PC-9 (cell line): ENCODE measurements at regions not wholly inside any gene's neighbourhood (a gene's known extent, or its start where the extent isn't known, plus 50 kb on each side); places are given as distances from the start of the nearest gene placed in this dataset.

Source experiments
- BruUV-seq: library from RNA; stranded (reverse); fragments of 400-500 nt; replicated peaks from 2 replicates; lab custom pipeline; 2021; lab: Mats Ljungman, UMichigan
- CTCF ChIA-PET: fragments of 300-600 bp; sonication (Branson Sonifier 250); formaldehyde crosslinking; loops from one replicate; lab custom pipeline; 2022; ENCODE audit warnings: antibody characterized with exemption; lab: Charles Lee
- POLR2A ChIA-PET: fragments of 300-600 bp; sonication (Branson Sonifier 250); formaldehyde crosslinking; loops from one replicate; lab custom pipeline; 2022; ENCODE audit warnings: antibody characterized with exemption; ENCODE audit not compliant: unreplicated experiment; lab: Charles Lee
- DNase-seq, 2 experiments: peaks; one replicate each; pipeline versions ENCODE4 v3.0.0 to v3.0.0-alpha.2; 2015 to 2022; ENCODE audit warnings: mixed read lengths in 1 of 2
- H2AFZ ChIP-seq: fragments of 200-600 bp; sonication (generic); 2 replicates; pipeline ENCODE4 v1.8.1; 2017; ENCODE audit warnings: antibody characterized with exemption
- H3F3A ChIP-seq: fragments of 200-600 bp; sonication (generic); 2 replicates; pipeline ENCODE4 v1.8.1; 2017; ENCODE audit warnings: antibody characterized with exemption, mild to moderate bottlenecking, low read depth; ENCODE audit not compliant: insufficient read depth
- H3K27ac ChIP-seq: fragments of 200-600 bp; sonication (generic); 2 replicates; pipeline ENCODE4 v1.6.1; 2016; ENCODE audit warnings: mixed run types
- H3K27me3 ChIP-seq: fragments of 200-600 bp; sonication (generic); 2 replicates; pipeline ENCODE4 v1.6.1; 2016; ENCODE audit warnings: low read depth, mixed run types; ENCODE audit not compliant: insufficient read depth
- H3K36me3 ChIP-seq: fragments of 200-600 bp; sonication (generic); 2 replicates; pipeline ENCODE4 v1.6.1; 2016; ENCODE audit warnings: low read depth, mixed run types
- H3K4me1 ChIP-seq: fragments of 200-600 bp; sonication (generic); replicated peaks from 2 replicates; pipeline ENCODE4 v1.6.1; 2016; ENCODE audit warnings: mixed run types; ENCODE audit not compliant: insufficient read depth
- H3K4me2 ChIP-seq: fragments of 200-600 bp; sonication (generic); 2 replicates; pipeline ENCODE4 v1.6.1; 2017; ENCODE audit warnings: mixed run types
- H3K4me3 ChIP-seq: fragments of 200-600 bp; sonication (generic); 2 replicates; pipeline ENCODE4 v1.6.1; 2016; ENCODE audit warnings: mixed run types
- H3K79me2 ChIP-seq: fragments of 200-600 bp; sonication (generic); 2 replicates; pipeline ENCODE4 v1.6.1; 2017; ENCODE audit warnings: low read depth, mixed run types
- H3K9me2 ChIP-seq: fragments of 200-600 bp; sonication (generic); 2 replicates; pipeline ENCODE4 v1.8.1; 2017; ENCODE audit warnings: mild to moderate bottlenecking; ENCODE audit not compliant: insufficient read depth
- H3K9me3 ChIP-seq: fragments of 200-600 bp; sonication (generic); 2 replicates; pipeline ENCODE4 v1.8.1; 2016; ENCODE audit warnings: low read depth; ENCODE audit not compliant: insufficient read depth
- H4K20me1 ChIP-seq: fragments of 200-600 bp; sonication (generic); 2 replicates; pipeline ENCODE4 v1.8.1; 2017; ENCODE audit not compliant: insufficient read depth
- CTCF ChIP-seq: fragments of 200-600 bp; sonication (generic); conservative IDR thresholded peaks from 2 replicates; pipeline ENCODE4 v1.6.1; 2017; ENCODE audit warnings: mixed run types, antibody characterized with exemption, mild to moderate bottlenecking, moderate library complexity
- EZH2 ChIP-seq: fragments of 200-600 bp; sonication (generic); IDR thresholded peaks from 2 replicates; pipeline ENCODE4 v1.8.0; 2017; ENCODE audit warnings: antibody characterized with exemption, low read depth
- intact Hi-C: fragments of 100-400 bp; cut with micrococcal nuclease; formaldehyde crosslinking; loops from one replicate; pipeline ENCODE4 v1.10.0; 2022; ENCODE audit not compliant: unreplicated experiment

- ChIA-PET CTCF (interaction anchor here (0.6 kb wide), 1 partner anchor 20 kb away, joined by 3 read pairs; no protein-coding TSS in a partner anchor), POLR2A (no interaction called here)
- TF ChIP-seq EZH2: no peak
- TF ChIP-seq CTCF: no peak
- no peaks in the 10 kb centered on the region for H3K36me3 ChIP-seq
- H2AFZ ChIP-seq: no peak overlapping the region
- no peak overlapping the region for H3K4me3 ChIP-seq
- intact Hi-C loops: no loop called here
- H3K27ac ChIP-seq: no peak overlapping the region
- no peak for DNase-seq
- H3F3A ChIP-seq: 0 out of 2 replicates have a peak, but pooled peaks cover 4% of the 10 kb centered on the region
- H3K4me1 ChIP-seq: peaks cover 10% of the 10 kb centered on the region; the same call in 1 of the 2 replicates
- H3K9me3 ChIP-seq: no peaks in the 10 kb centered on the region
- H3K4me2 ChIP-seq: no peak overlapping the region
- no peaks in the 10 kb centered on the region for H3K27me3 ChIP-seq
- H3K79me2 ChIP-seq: no peaks in the 10 kb centered on the region
- BruUV-seq: no TSS peak
- no peaks in the 10 kb centered on the region for H3K9me2 ChIP-seq
- H4K20me1 ChIP-seq: no peaks in the 10 kb centered on the region
Measured at GRCh38 chr7:81162234-81162633, 243.4 kb upstream of the SEMA3C start.

- Histone ChIP-seq H3K4me2 (no peak overlapping the region), H3K9me3 (no peaks in the 10 kb centered on the region), H3K4me1 (peaks cover 10% of the 10 kb centered on the region; the same call in 1 of the 2 replicates), H3K9me2 (no peaks in the 10 kb centered on the region), H4K20me1 (no peaks in the 10 kb centered on the region), H3K4me3 (no peak overlapping the region), H3K36me3 (no peaks in the 10 kb centered on the region), H3K79me2 (no peaks in the 10 kb centered on the region), H2AFZ (no peak overlapping the region), H3F3A (0 out of 2 replicates have a peak, but pooled peaks cover 4% of the 10 kb centered on the region), H3K27me3 (no peaks in the 10 kb centered on the region), H3K27ac (no peak overlapping the region)
- DNase-seq: peak; percentile 54 to 66
- BruUV-seq: no TSS peak
- intact Hi-C loops: loop anchor here (1.0 kb wide), 1 partner anchor 242 kb away; the partner anchor contains the start of gene SEMA3C
- TF ChIP-seq EZH2 (no peak), CTCF (no peak)
- POLR2A ChIA-PET: no interaction called here
- CTCF ChIA-PET: no interaction called here
Measured at GRCh38 chr7:81161451-81162075, 242.7 kb upstream of the SEMA3C start.

GRCh38 chr7:81159402-81159801 lies 240.6 kb upstream of the SEMA3C start:
- H3K36me3 ChIP-seq: no peaks in the 10 kb centered on the region
- 0 out of 2 replicates have a peak, but pooled peaks cover 4% of the 10 kb centered on the region for H3F3A ChIP-seq
- H3K9me3 ChIP-seq: no peaks in the 10 kb centered on the region
- TF ChIP-seq CTCF (no peak), EZH2 (no peak)
- H3K4me1 ChIP-seq: peaks cover 10% of the 10 kb centered on the region; the same call in 1 of the 2 replicates
- DNase-seq: peak; percentile 52 to 65
- peak overlapping the region; percentile 14; the same call in 1 of the 2 replicates for H2AFZ ChIP-seq
- intact Hi-C loops: loop anchor here (5.0 kb wide), 1 partner anchor 87 kb away; no protein-coding TSS in a partner anchor
- H3K27ac ChIP-seq: no peak overlapping the region
- H4K20me1 ChIP-seq: no peaks in the 10 kb centered on the region
- H3K9me2 ChIP-seq: no peaks in the 10 kb centered on the region; the same call in 1 of the 2 replicates
- POLR2A ChIA-PET: interaction anchor here (0.6 kb wide), 1 partner anchor 437 kb away, joined by 6 read pairs; no protein-coding TSS in a partner anchor
- H3K4me3 ChIP-seq: no peak overlapping the region
- no peak overlapping the region for H3K4me2 ChIP-seq
- no peaks in the 10 kb centered on the region for H3K79me2 ChIP-seq
- H3K27me3 ChIP-seq: no peaks in the 10 kb centered on the region
- BruUV-seq: no TSS peak
- CTCF ChIA-PET: no interaction called here
